Keratinocyte (primary cell): ENCODE measurements at regions not wholly inside any gene's neighbourhood (a gene's known extent, or its start where the extent isn't known, plus 50 kb on each side); places are given as distances from the start of the nearest gene placed in this dataset.

ENCODE experiments used
- DNase-seq: peaks from one replicate; pipeline ENCODE4 v3.0.0-alpha.2; 2011; ENCODE audit warnings: low read depth, missing footprints, low spot score
- FAIRE-seq: peaks from 2 replicates; lab custom pipeline; 2011; peaks lifted over from hg19 to GRCh38; lab: Jason Lieb, UNC
- H2AFZ ChIP-seq: 2 replicates; pipeline ENCODE4 v1.6.0; 2012; ENCODE audit warnings: low read length, control low read depth, inconsistent platforms; ENCODE audit not compliant: control insufficient read depth
- H3K27ac ChIP-seq: 2 replicates; pipeline ENCODE4 v1.5.1; 2011; ENCODE audit warnings: low read length; ENCODE audit not compliant: control insufficient read depth, insufficient read depth
- H3K27me3 ChIP-seq: 3 replicates; pipeline ENCODE4 v1.6.0; 2011; ENCODE audit warnings: low read length; ENCODE audit not compliant: control insufficient read depth, insufficient read depth; ENCODE audit errors: extremely low read depth
- H3K36me3 ChIP-seq, 2 experiments: 2 replicates in 1 of 2; 3 replicates in 1 of 2; pipeline ENCODE4 v1.5.1; 2011; ENCODE audit warnings: low read length in 2 of 2, mild to moderate bottlenecking in 1 of 2; ENCODE audit not compliant: control insufficient read depth in 2 of 2, insufficient read depth in 2 of 2; ENCODE audit errors: extremely low read depth in 1 of 2
- H3K4me1 ChIP-seq: 3 replicates; pipeline ENCODE4 v1.5.1; 2011; ENCODE audit warnings: low read length; ENCODE audit not compliant: control insufficient read depth, insufficient read depth; ENCODE audit errors: extremely low read depth
- H3K4me2 ChIP-seq: 3 replicates; pipeline ENCODE4 v1.6.0; 2011; ENCODE audit warnings: low read depth, low read length; ENCODE audit not compliant: control insufficient read depth, insufficient read depth; ENCODE audit errors: extremely low read depth
- H3K4me3 ChIP-seq, 3 experiments: fragments of 200-600 bp in 1 of 3; sonication (generic) in 1 of 3; 2 replicates in 2 of 3; 3 replicates in 1 of 3; pipeline ENCODE4 v1.5.1; 2011 to 2016; ENCODE audit warnings: low read length in 3 of 3, mild to moderate bottlenecking in 3 of 3, control low read depth in 2 of 3, inconsistent platforms in 1 of 3, low read depth in 1 of 3, mixed read lengths in 1 of 3, mixed run types in 1 of 3, moderate library complexity in 1 of 3; ENCODE audit not compliant: control insufficient read depth in 2 of 3, insufficient read depth in 2 of 3; ENCODE audit errors: extremely low read depth in 1 of 3
- H3K79me2 ChIP-seq: 2 replicates; pipeline ENCODE4 v1.6.0; 2012; ENCODE audit warnings: low read length; ENCODE audit not compliant: control insufficient read depth, insufficient read depth
- H3K9ac ChIP-seq: 3 replicates; pipeline ENCODE4 v1.6.0; 2011; ENCODE audit warnings: low read length; ENCODE audit not compliant: control insufficient read depth, insufficient read depth; ENCODE audit errors: extremely low read depth
- H3K9me1 ChIP-seq: 3 replicates; pipeline ENCODE4 v1.6.0; 2011; ENCODE audit warnings: low read length; ENCODE audit not compliant: control insufficient read depth, insufficient read depth; ENCODE audit errors: extremely low read depth
- H3K9me3 ChIP-seq: 2 replicates; pipeline ENCODE4 v1.5.1; 2012; ENCODE audit warnings: low read depth, low read length; ENCODE audit not compliant: control insufficient read depth
- H4K20me1 ChIP-seq: 3 replicates; pipeline ENCODE4 v1.6.0; 2011; ENCODE audit warnings: low read length; ENCODE audit not compliant: control insufficient read depth, insufficient read depth; ENCODE audit errors: extremely low read depth
- EZH2 ChIP-seq: IDR thresholded peaks from one replicate; pipeline ENCODE4 v1.6.1; 2012; ENCODE audit warnings: inconsistent platforms, mild to moderate bottlenecking, low read length, moderate library complexity
- dilution Hi-C: fragments of 300-500 bp; cut with MboI; formaldehyde crosslinking; loops from one replicate; pipeline ENCODE4 v1.7.0; 2020; ENCODE audit warnings: low sequenced_read_pairs; ENCODE audit not compliant: extremely low pct_ligation_motif_present
- TF ChIP-seq, protein P1 (sequence below), 3 experiments: IDR thresholded peaks in 1 of 3; conservative IDR thresholded peaks in 1 of 3; optimal IDR thresholded peaks in 1 of 3; 2 replicates in 2 of 3; 3 replicates in 1 of 3; pipeline versions ENCODE3 to v1.5.1; 2011; ENCODE audit warnings: low read length in 3 of 3, mild to moderate bottlenecking in 3 of 3, moderate library complexity in 2 of 3, control low read depth in 1 of 3, inconsistent platforms in 1 of 3; ENCODE audit not compliant: insufficient read depth in 2 of 3; ENCODE audit errors: extremely low read depth in 1 of 3

DNA sequence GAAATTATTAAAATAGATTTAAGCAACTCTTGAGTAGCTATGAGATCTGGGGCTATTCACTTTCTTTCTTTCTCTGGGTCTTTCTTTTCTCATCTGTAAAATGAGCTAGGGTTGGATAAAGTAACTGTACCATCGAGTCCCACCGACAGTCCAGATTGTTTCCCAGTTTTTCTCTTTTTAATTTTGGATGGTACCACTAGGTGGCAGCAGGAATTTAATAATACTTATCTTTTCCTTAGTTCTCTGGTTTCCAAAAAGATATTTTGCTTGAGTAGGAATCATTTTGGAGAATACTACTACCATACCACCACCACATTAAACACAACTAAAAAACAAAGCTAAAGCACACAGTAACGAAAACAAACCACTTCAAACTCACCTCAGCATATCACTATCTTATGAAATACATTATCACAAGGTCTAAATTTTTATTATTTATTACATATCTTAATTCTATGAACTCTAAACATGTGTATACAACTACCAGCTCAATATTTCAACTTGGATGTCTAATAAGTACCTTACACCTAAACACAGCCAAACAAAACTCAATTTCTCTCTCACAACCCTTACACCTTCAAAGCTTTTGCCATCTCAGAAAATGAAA is 584.0 kb downstream of the KCNA4 start:
- Histone ChIP-seq H3K27ac (no peak overlapping the region), H4K20me1 (no peaks in the 10 kb centered on the region), H2AFZ (no peak overlapping the region), H3K4me2 (no peak overlapping the region), H3K27me3 (no peaks in the 10 kb centered on the region), H3K4me3 (no peak overlapping the region), H3K9me1 (peaks cover 2% of the 10 kb centered on the region), H3K36me3 (no peaks in the 10 kb centered on the region), H3K79me2 (no peaks in the 10 kb centered on the region), H3K4me1 (no peaks in the 10 kb centered on the region), H3K9me3 (no peaks in the 10 kb centered on the region), H3K9ac (no peak overlapping the region)
- TF ChIP-seq EZH2: no peak
- TF ChIP-seq, protein P1, sequence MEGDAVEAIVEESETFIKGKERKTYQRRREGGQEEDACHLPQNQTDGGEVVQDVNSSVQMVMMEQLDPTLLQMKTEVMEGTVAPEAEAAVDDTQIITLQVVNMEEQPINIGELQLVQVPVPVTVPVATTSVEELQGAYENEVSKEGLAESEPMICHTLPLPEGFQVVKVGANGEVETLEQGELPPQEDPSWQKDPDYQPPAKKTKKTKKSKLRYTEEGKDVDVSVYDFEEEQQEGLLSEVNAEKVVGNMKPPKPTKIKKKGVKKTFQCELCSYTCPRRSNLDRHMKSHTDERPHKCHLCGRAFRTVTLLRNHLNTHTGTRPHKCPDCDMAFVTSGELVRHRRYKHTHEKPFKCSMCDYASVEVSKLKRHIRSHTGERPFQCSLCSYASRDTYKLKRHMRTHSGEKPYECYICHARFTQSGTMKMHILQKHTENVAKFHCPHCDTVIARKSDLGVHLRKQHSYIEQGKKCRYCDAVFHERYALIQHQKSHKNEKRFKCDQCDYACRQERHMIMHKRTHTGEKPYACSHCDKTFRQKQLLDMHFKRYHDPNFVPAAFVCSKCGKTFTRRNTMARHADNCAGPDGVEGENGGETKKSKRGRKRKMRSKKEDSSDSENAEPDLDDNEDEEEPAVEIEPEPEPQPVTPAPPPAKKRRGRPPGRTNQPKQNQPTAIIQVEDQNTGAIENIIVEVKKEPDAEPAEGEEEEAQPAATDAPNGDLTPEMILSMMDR (optimal IDR thresholded peaks at IDR 0.05 in 1 of 3, IDR thresholded peaks at IDR 0.05 in 1 of 3, conservative IDR thresholded peaks at IDR 0.05 in 1 of 3; ENCODE audit: extremely low read depth in 1 of 3, insufficient read depth in 2 of 3, low read length in 3 of 3): peak in 2 of 3 experiments; percentile 33 to 36
- no peak for FAIRE-seq
- no peak for DNase-seq
- dilution Hi-C loops: no loop called here

DNA sequence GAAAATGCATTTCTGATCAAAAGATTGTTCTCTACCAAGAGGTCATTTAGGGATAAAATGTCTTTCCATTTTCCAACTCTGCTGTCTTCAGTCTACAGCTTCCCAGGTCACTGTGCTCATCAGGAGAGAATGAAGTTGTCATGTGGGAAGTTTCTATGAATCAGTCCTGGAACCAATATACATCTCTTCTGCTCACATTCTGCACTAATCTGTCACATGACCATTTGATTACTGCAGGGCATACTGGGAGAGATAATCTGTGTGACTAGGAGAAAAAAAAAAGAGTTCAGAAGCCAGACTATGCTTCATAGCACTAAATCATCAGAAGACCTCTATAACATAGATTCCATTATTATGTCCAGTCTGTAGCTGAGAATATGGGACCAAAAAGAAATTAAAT is 611.5 kb downstream of the KCNA4 start:
- no peak for DNase-seq

More for the DNA sequence above, 611.5 kb downstream of the KCNA4 start:
- Histone ChIP-seq H3K36me3 (no peaks in the 10 kb centered on the region), H3K9ac (no peak overlapping the region), H3K4me2 (no peak overlapping the region), H3K9me1 (no peaks in the 10 kb centered on the region), H4K20me1 (no peaks in the 10 kb centered on the region), H3K4me3 (no peak overlapping the region), H3K9me3 (no peaks in the 10 kb centered on the region), H3K27ac (no peak overlapping the region), H3K27me3 (no peaks in the 10 kb centered on the region), H3K4me1 (no peaks in the 10 kb centered on the region), H3K79me2 (no peaks in the 10 kb centered on the region), H2AFZ (no peak overlapping the region)
- dilution Hi-C loops: no loop called here
- TF ChIP-seq EZH2: no peak
- TF ChIP-seq, protein P1 (optimal IDR thresholded peaks at IDR 0.05 in 1 of 3, IDR thresholded peaks at IDR 0.05 in 1 of 3, conservative IDR thresholded peaks at IDR 0.05 in 1 of 3; ENCODE audit: extremely low read depth in 1 of 3, insufficient read depth in 2 of 3, low read length in 3 of 3): no peak
- FAIRE-seq: no peak
